CD4-positive, alpha-beta T cell treated with Interleukin-4 for 1 hour (primary cell): ENCODE measurements at regions not wholly inside any gene's neighbourhood (a gene's known extent, or its start where the extent isn't known, plus 50 kb on each side); places are given as distances from the start of the nearest gene placed in this dataset.
"Not testable (repeated sequence)": the region's sequence is repeated elsewhere in the genome, so short reads cannot be mapped to it uniquely, and the experiment has no call there.

Source experiments
- DNase-seq, 2 donors: peaks; one replicate each; pipeline ENCODE4 v3.0.0-alpha.2; 2020 to 2022

- no peak for DNase-seq
Observed at GRCh38 chr21:20023193-20023592, 975.0 kb upstream of the NCAM2 start.

GRCh38 chr21:20024741-20025140, 973.5 kb upstream of the NCAM2 start:
- no peak for DNase-seq

- DNase-seq: no peak
Observed at GRCh38 chr21:20026543-20026942, 971.7 kb upstream of the NCAM2 start.

GRCh38 chr21:20030390-20030789, 967.8 kb upstream of the NCAM2 start:
- no peak for DNase-seq

- no peak for DNase-seq
Observed at GRCh38 chr21:20031807-20032206, 966.4 kb upstream of the NCAM2 start.

GRCh38 chr21:20040768-20041167, 957.4 kb upstream of the NCAM2 start:
- DNase-seq: no peak

- no peak for DNase-seq
Observed at GRCh38 chr21:20045197-20045596, 953.0 kb upstream of the NCAM2 start.

GRCh38 chr21:20048130-20048837, 949.9 kb upstream of the NCAM2 start:
- DNase-seq: not testable (repeated sequence)

GRCh38 chr21:20083336-20083735, 914.9 kb upstream of the NCAM2 start:
- no peak for DNase-seq

GRCh38 chr21:20083925-20084324, 914.3 kb upstream of the NCAM2 start:
- no peak for DNase-seq

GRCh38 chr21:20086508-20086907, 911.7 kb upstream of the NCAM2 start:
- DNase-seq: no peak

GRCh38 chr21:20106368-20106767, 891.8 kb upstream of the NCAM2 start:
- DNase-seq: no peak

- no peak for DNase-seq
Observed at GRCh38 chr21:20108016-20108415, 890.2 kb upstream of the NCAM2 start.

- no peak for DNase-seq
Observed at GRCh38 chr21:20108976-20109540, 889.2 kb upstream of the NCAM2 start.

- DNase-seq: no peak
Observed at GRCh38 chr21:20110368-20110767, 887.8 kb upstream of the NCAM2 start.

GRCh38 chr21:20151741-20152140, 846.5 kb upstream of the NCAM2 start:
- DNase-seq: no peak

- no peak for DNase-seq
Observed at GRCh38 chr21:20163167-20163566, 835.0 kb upstream of the NCAM2 start.

- no peak for DNase-seq
Observed at GRCh38 chr21:20167059-20167458, 831.1 kb upstream of the NCAM2 start.

GRCh38 chr21:20169812-20170576, 828.2 kb upstream of the NCAM2 start:
- DNase-seq: no peak

GRCh38 chr21:20186186-20186585, 812.0 kb upstream of the NCAM2 start:
- DNase-seq: no peak

GRCh38 chr21:20187028-20187427, 811.2 kb upstream of the NCAM2 start:
- DNase-seq: no peak

GRCh38 chr21:20201323-20201722, 796.9 kb upstream of the NCAM2 start:
- not testable (repeated sequence) for DNase-seq

- DNase-seq: no peak
Observed at GRCh38 chr21:20207335-20207734, 790.9 kb upstream of the NCAM2 start.

- no peak for DNase-seq
Observed at GRCh38 chr21:20215959-20216358, 782.2 kb upstream of the NCAM2 start.
